ENCODE measurements at regions not wholly inside any gene's neighbourhood (a gene's known extent, or its start where the extent isn't known, plus 50 kb on each side); places are given as distances from the start of the nearest gene placed in this dataset.
"Not testable (repeated sequence)": the region's sequence is repeated elsewhere in the genome, so short reads cannot be mapped to it uniquely, and the experiment has no call there.

- ChIA-PET CTCF (interaction anchor here (0.7 kb wide), 1 partner anchor 136 kb away, joined by 4 read pairs; no protein-coding TSS in a partner anchor), POLR2A (no interaction called here)
- TF ChIP-seq PKNOX1 (IDR thresholded peaks at IDR 0.05): no peak
- TF ChIP-seq ZNF384 (IDR thresholded peaks at IDR 0.05): no peak
- no peak for TF ChIP-seq SUZ12 (IDR thresholded peaks at IDR 0.05)
- no peak for TF ChIP-seq LEF1 (IDR thresholded peaks at IDR 0.05; ENCODE audit: borderline replicate concordance)
- TF ChIP-seq ELF4 (IDR thresholded peaks at IDR 0.05): no peak
- no peak for TF ChIP-seq FOXA1 (IDR thresholded peaks at IDR 0.05)
- no peak for TF ChIP-seq TARDBP (IDR thresholded peaks at IDR 0.05)
- no peak for TF ChIP-seq NFRKB (IDR thresholded peaks at IDR 0.05)
- TF ChIP-seq ARNT (IDR thresholded peaks at IDR 0.05): no peak
- no peak for TF ChIP-seq FOXM1 (IDR thresholded peaks at IDR 0.05; ENCODE audit: borderline replicate concordance)
- no peak for TF ChIP-seq SP1 (IDR thresholded peaks at IDR 0.05)
- TF ChIP-seq FOXK2 (IDR thresholded peaks at IDR 0.05): no peak
- DNase-seq (ENCODE audit: extremely low spot score): peak; percentile 42
Measured at GRCh38 chr10:127649642-127650041, 87.3 kb upstream of the FOXI2 start.

- ChIA-PET POLR2A (no interaction called here), CTCF (interaction anchor here (0.6 kb wide), 1 partner anchor 869 kb away, joined by 3 read pairs; no protein-coding TSS in a partner anchor)
- DNase-seq (ENCODE audit: extremely low spot score): no peak
- TF ChIP-seq FOXK2 (IDR thresholded peaks at IDR 0.05): no peak
- no peak for TF ChIP-seq PKNOX1 (IDR thresholded peaks at IDR 0.05)
- no peak for TF ChIP-seq SUZ12 (IDR thresholded peaks at IDR 0.05)
- TF ChIP-seq LEF1 (IDR thresholded peaks at IDR 0.05; ENCODE audit: borderline replicate concordance): no peak
- no peak for TF ChIP-seq NFRKB (IDR thresholded peaks at IDR 0.05)
- TF ChIP-seq ARNT (IDR thresholded peaks at IDR 0.05): no peak
- TF ChIP-seq CTBP1 (IDR thresholded peaks at IDR 0.05; ENCODE audit: borderline replicate concordance): no peak
- no peak for TF ChIP-seq L3MBTL2 (conservative IDR thresholded peaks at IDR 0.05)
- no peak for TF ChIP-seq HDGF (IDR thresholded peaks at IDR 0.05; ENCODE audit: borderline replicate concordance)
- no peak for TF ChIP-seq ELF4 (IDR thresholded peaks at IDR 0.05)
- TF ChIP-seq ZNF384 (IDR thresholded peaks at IDR 0.05): no peak
- TF ChIP-seq TARDBP (IDR thresholded peaks at IDR 0.05): no peak
- no peak for TF ChIP-seq SP1 (IDR thresholded peaks at IDR 0.05)
- no peak for TF ChIP-seq FOXA1 (IDR thresholded peaks at IDR 0.05)
- TF ChIP-seq BHLHE40 (IDR thresholded peaks at IDR 0.05; ENCODE audit: borderline replicate concordance): no peak
- TF ChIP-seq FOXM1 (IDR thresholded peaks at IDR 0.05; ENCODE audit: borderline replicate concordance): no peak
Measured at GRCh38 chr10:127657056-127657455, 79.9 kb upstream of the FOXI2 start.

- DNase-seq (ENCODE audit: extremely low spot score); CTCF ChIA-PET; POLR2A ChIA-PET: not testable (repeated sequence)
Measured at GRCh38 chr10:127676430-127676829, 60.6 kb upstream of the FOXI2 start.

DNA sequence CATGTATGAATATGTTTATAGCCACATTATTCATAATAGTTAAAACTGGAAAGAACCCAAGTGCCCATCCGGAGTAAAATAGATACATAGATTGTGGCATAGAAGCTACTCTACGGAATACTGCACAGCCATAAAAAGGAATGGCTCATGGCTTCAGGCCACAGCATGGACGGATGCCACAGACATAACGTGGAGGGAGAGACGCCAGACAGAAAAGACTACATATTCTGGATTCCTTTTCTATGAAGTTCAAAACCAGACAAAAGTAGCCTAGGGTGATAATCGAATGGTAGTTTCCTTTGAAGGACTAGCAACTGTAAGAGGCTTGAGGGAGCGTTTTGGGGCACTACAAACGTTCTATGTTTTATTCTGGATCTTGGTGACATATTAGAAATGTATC is 58.9 kb upstream of the FOXI2 start:
- ChIA-PET POLR2A (no interaction called here), CTCF (no interaction called here)
- no peak for DNase-seq (ENCODE audit: extremely low spot score)
- TF ChIP-seq SUZ12 (IDR thresholded peaks at IDR 0.05) (no peak), ARNT (IDR thresholded peaks at IDR 0.05) (no peak), PKNOX1 (IDR thresholded peaks at IDR 0.05) (no peak), FOXK2 (IDR thresholded peaks at IDR 0.05) (no peak), FOXA1 (IDR thresholded peaks at IDR 0.05) (no peak), SP1 (IDR thresholded peaks at IDR 0.05) (no peak), L3MBTL2 (conservative IDR thresholded peaks at IDR 0.05) (no peak), CTBP1 (IDR thresholded peaks at IDR 0.05; ENCODE audit: borderline replicate concordance) (no peak), LEF1 (IDR thresholded peaks at IDR 0.05; ENCODE audit: borderline replicate concordance) (no peak), BHLHE40 (IDR thresholded peaks at IDR 0.05; ENCODE audit: borderline replicate concordance) (no peak), HDGF (IDR thresholded peaks at IDR 0.05; ENCODE audit: borderline replicate concordance) (no peak), ELF4 (IDR thresholded peaks at IDR 0.05) (no peak), FOXM1 (IDR thresholded peaks at IDR 0.05; ENCODE audit: borderline replicate concordance) (no peak)

DNA sequence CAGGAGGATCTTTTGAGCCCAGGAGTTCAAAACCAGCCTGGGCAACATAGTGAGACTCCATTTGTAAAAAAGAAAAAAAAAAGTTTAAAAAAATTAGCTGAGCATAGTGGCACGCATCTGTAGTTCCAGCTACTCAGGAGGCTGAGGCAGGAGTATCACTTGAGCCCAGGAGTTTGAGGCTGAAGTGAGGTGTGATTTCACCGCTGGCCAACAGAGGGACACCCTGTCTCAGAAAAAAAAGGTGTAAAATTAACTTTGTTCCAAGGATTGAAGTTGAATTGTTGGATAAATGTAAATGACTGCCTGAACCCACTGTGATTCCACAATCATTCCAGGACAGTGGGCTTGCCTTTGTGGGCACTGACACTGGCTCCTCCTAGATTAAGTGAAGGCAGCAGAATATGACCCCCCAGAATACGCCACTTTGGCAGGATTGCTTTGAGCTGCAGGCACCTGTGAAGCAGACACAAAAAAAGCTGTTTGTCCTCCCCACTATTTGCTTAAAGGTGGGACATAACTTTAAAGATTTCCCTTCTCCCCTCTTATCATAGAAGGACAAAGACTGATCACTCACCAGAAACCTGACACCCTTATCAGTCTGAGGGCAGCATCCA is 57.2 kb upstream of the FOXI2 start:
- ChIA-PET POLR2A (no interaction called here), CTCF (interaction anchor here (0.6 to 1.4 kb wide), 2 partner anchors 12 to 137 kb away, joined by 3 to 4 read pairs; no protein-coding TSS in a partner anchor)
- TF ChIP-seq SP1 (IDR thresholded peaks at IDR 0.05) (no peak), FOXK2 (IDR thresholded peaks at IDR 0.05) (no peak), HDGF (IDR thresholded peaks at IDR 0.05; ENCODE audit: borderline replicate concordance) (no peak), FOXA1 (IDR thresholded peaks at IDR 0.05) (no peak), PKNOX1 (IDR thresholded peaks at IDR 0.05) (no peak), ZNF384 (IDR thresholded peaks at IDR 0.05) (no peak), ARNT (IDR thresholded peaks at IDR 0.05) (no peak), NFRKB (IDR thresholded peaks at IDR 0.05) (no peak), L3MBTL2 (conservative IDR thresholded peaks at IDR 0.05) (no peak)
- DNase-seq (ENCODE audit: extremely low spot score): no peak

Measured in HEK293T (cell line).